ENCODE measurements at regions not wholly inside any gene's neighbourhood (a gene's known extent, or its start where the extent isn't known, plus 50 kb on each side); places are given as distances from the start of the nearest gene placed in this dataset.

DNA sequence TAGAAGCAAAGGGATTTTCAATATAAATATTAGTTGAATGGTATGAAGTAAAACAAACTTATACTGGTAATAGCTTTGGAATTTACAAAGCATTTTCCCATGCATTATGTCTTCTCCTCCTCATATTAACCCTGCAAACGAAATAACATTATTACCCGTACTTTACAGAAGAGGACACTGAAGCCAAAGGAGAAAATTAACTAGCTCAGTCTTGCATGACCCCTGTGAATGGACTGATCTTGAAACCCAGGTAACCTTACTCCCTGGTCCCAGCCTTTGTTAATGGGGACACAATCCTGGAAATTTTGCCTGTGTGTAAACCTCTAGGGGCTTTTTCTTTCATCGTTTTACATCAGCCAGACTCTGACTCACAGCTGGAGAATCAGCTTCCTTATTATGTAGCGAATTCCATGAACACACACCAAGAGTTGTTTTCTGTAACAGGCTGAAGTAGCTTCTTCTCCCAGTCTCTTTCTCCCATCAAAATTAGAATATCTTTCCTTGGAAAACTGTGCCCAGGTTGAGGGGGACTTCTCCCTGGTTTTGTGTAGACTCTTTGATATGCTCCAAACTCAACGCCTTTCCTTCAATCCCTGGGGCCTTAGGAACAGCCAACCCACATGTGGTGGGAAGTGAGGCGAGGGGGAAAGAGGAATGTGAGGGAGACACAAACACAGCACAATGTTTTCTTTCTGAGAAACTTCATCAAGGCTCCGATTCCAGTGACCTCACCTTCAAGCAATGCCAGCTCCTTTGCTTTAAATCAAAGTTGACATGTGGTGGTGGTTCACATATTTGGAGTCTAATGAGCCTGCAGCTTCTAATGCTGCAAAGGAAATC lies 480.9 kb upstream of the PAPPA start:
- no peaks in the 10 kb centered on the region for H3K36me3 ChIP-seq (ENCODE audit: low read length)
- H2AFZ ChIP-seq (ENCODE audit: low read depth, low read length, severe bottlenecking), result no peak overlapping the region
- no peak overlapping the region for H3K4me2 ChIP-seq (ENCODE audit: low read depth, low read length, poor library complexity, severe bottlenecking)
- TF ChIP-seq EZH2phosphoT487 (conservative IDR thresholded peaks at IDR 0.05; ENCODE audit: low read length), result no peak
- TF ChIP-seq, protein P1, sequence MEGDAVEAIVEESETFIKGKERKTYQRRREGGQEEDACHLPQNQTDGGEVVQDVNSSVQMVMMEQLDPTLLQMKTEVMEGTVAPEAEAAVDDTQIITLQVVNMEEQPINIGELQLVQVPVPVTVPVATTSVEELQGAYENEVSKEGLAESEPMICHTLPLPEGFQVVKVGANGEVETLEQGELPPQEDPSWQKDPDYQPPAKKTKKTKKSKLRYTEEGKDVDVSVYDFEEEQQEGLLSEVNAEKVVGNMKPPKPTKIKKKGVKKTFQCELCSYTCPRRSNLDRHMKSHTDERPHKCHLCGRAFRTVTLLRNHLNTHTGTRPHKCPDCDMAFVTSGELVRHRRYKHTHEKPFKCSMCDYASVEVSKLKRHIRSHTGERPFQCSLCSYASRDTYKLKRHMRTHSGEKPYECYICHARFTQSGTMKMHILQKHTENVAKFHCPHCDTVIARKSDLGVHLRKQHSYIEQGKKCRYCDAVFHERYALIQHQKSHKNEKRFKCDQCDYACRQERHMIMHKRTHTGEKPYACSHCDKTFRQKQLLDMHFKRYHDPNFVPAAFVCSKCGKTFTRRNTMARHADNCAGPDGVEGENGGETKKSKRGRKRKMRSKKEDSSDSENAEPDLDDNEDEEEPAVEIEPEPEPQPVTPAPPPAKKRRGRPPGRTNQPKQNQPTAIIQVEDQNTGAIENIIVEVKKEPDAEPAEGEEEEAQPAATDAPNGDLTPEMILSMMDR (IDR thresholded peaks at IDR 0.05; ENCODE audit: insufficient read depth, low read length, poor library complexity, severe bottlenecking), result no peak
- no peaks in the 10 kb centered on the region for H3K9me2 ChIP-seq (replicated peaks; ENCODE audit: insufficient read depth, low read length)
- H3K9ac ChIP-seq (ENCODE audit: low read length), result no peak overlapping the region
- H3K27me3 ChIP-seq (ENCODE audit: low read length), result no peaks in the 10 kb centered on the region
- no peak overlapping the region for H3K4me3 ChIP-seq (ENCODE audit: insufficient read depth, low read length, poor library complexity, severe bottlenecking)
- H3K27ac ChIP-seq (ENCODE audit: low read depth, low read length), result no peak overlapping the region
- no peaks in the 10 kb centered on the region for H3F3A ChIP-seq (ENCODE audit: insufficient read depth)
- H3K79me2 ChIP-seq (ENCODE audit: insufficient read depth, low read length), result no peaks in the 10 kb centered on the region
- no peaks in the 10 kb centered on the region for H4K20me1 ChIP-seq (ENCODE audit: low read depth, low read length)
- no peaks in the 10 kb centered on the region for H3K9me3 ChIP-seq (ENCODE audit: insufficient read depth, low read length)

GRCh38 chr9:115673599-115673998 lies 480.0 kb upstream of the PAPPA start:
- Histone ChIP-seq H3K27me3 (ENCODE audit: low read length) (no peaks in the 10 kb centered on the region), H3F3A (ENCODE audit: insufficient read depth) (no peaks in the 10 kb centered on the region), H3K79me2 (ENCODE audit: insufficient read depth, low read length) (no peaks in the 10 kb centered on the region), H3K4me2 (ENCODE audit: low read depth, low read length, poor library complexity, severe bottlenecking) (no peak overlapping the region), H3K36me3 (ENCODE audit: low read length) (no peaks in the 10 kb centered on the region), H4K20me1 (ENCODE audit: low read depth, low read length) (no peaks in the 10 kb centered on the region), H3K9ac (ENCODE audit: low read length) (no peak overlapping the region), H3K9me3 (ENCODE audit: insufficient read depth, low read length) (no peaks in the 10 kb centered on the region), H2AFZ (ENCODE audit: low read depth, low read length, severe bottlenecking) (no peak overlapping the region), H3K27ac (ENCODE audit: low read depth, low read length) (no peak overlapping the region), H3K9me2 (replicated peaks; ENCODE audit: insufficient read depth, low read length) (no peaks in the 10 kb centered on the region), H3K4me3 (ENCODE audit: insufficient read depth, low read length, poor library complexity, severe bottlenecking) (no peak overlapping the region)
- TF ChIP-seq EZH2phosphoT487 (conservative IDR thresholded peaks at IDR 0.05; ENCODE audit: low read length), result no peak

DNA sequence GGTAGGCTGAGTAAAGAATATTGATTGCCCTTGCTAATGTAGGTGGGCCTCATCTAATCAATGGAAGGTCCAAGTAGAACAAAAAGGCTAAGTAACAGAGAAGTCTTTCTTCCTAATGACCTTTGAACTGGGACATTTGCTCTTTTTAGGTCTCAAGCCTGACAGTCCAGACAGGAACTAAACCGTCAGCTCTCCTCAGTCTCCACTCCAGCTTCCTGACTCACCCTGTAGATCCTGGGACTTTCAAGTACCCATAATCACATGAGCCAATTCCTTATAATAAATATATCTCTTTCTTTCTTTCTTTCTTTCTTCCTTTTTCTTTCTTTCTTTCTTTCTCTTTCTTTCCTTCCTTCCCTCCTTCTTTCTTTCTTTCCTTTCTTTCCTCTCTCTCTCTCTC lies 479.5 kb upstream of the PAPPA start:
- Histone ChIP-seq H3K9ac (ENCODE audit: low read length) (no peak overlapping the region), H2AFZ (ENCODE audit: low read depth, low read length, severe bottlenecking) (no peak overlapping the region), H3K4me2 (ENCODE audit: low read depth, low read length, poor library complexity, severe bottlenecking) (no peak overlapping the region), H3K4me3 (ENCODE audit: insufficient read depth, low read length, poor library complexity, severe bottlenecking) (no peak overlapping the region), H4K20me1 (ENCODE audit: low read depth, low read length) (no peaks in the 10 kb centered on the region), H3K27me3 (ENCODE audit: low read length) (no peaks in the 10 kb centered on the region), H3F3A (ENCODE audit: insufficient read depth) (no peaks in the 10 kb centered on the region), H3K79me2 (ENCODE audit: insufficient read depth, low read length) (no peaks in the 10 kb centered on the region), H3K27ac (ENCODE audit: low read depth, low read length) (no peak overlapping the region), H3K36me3 (ENCODE audit: low read length) (no peaks in the 10 kb centered on the region), H3K9me2 (replicated peaks; ENCODE audit: insufficient read depth, low read length) (no peaks in the 10 kb centered on the region), H3K9me3 (ENCODE audit: insufficient read depth, low read length) (no peaks in the 10 kb centered on the region)
- TF ChIP-seq, protein P1 (IDR thresholded peaks at IDR 0.05; ENCODE audit: insufficient read depth, low read length, poor library complexity, severe bottlenecking), result no peak
- TF ChIP-seq EZH2phosphoT487 (conservative IDR thresholded peaks at IDR 0.05; ENCODE audit: low read length), result no peak

DNA sequence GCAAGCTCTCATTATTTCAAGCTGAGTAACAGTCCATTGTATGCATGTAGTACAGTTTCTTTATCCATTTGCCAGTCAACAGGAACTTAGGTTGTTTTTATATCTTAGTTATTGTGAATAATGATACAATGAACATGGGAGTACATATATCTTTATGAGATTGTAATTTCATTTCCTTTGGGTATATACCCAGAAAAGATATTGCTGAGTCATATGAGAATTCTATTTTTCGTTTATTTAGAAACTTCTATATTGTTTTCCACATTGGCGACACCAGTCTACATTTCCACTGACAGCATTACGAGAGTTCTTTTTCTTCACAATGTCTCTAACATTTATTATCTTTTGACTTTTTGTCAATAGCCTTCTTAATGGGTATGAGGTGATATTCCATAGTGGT lies 477.8 kb upstream of the PAPPA start:
- H2AFZ ChIP-seq (ENCODE audit: low read depth, low read length, severe bottlenecking), result no peak overlapping the region
- H3K27me3 ChIP-seq (ENCODE audit: low read length), result no peaks in the 10 kb centered on the region
- no peak overlapping the region for H3K9ac ChIP-seq (ENCODE audit: low read length)
- H4K20me1 ChIP-seq (ENCODE audit: low read depth, low read length), result no peaks in the 10 kb centered on the region
- no peak overlapping the region for H3K4me3 ChIP-seq (ENCODE audit: insufficient read depth, low read length, poor library complexity, severe bottlenecking)
- H3K9me3 ChIP-seq (ENCODE audit: insufficient read depth, low read length), result no peaks in the 10 kb centered on the region
- TF ChIP-seq EZH2phosphoT487 (conservative IDR thresholded peaks at IDR 0.05; ENCODE audit: low read length), result no peak
- TF ChIP-seq, protein P1 (IDR thresholded peaks at IDR 0.05; ENCODE audit: insufficient read depth, low read length, poor library complexity, severe bottlenecking), result no peak
- H3F3A ChIP-seq (ENCODE audit: insufficient read depth), result no peaks in the 10 kb centered on the region
- H3K36me3 ChIP-seq (ENCODE audit: low read length), result no peaks in the 10 kb centered on the region
- no peak overlapping the region for H3K27ac ChIP-seq (ENCODE audit: low read depth, low read length)
- no peaks in the 10 kb centered on the region for H3K9me2 ChIP-seq (replicated peaks; ENCODE audit: insufficient read depth, low read length)
- no peaks in the 10 kb centered on the region for H3K79me2 ChIP-seq (ENCODE audit: insufficient read depth, low read length)
- no peak overlapping the region for H3K4me2 ChIP-seq (ENCODE audit: low read depth, low read length, poor library complexity, severe bottlenecking)
